ENCODE measurements at regions not wholly inside any gene's neighbourhood (a gene's known extent, or its start where the extent isn't known, plus 50 kb on each side); places are given as distances from the start of the nearest gene placed in this dataset.

DNA sequence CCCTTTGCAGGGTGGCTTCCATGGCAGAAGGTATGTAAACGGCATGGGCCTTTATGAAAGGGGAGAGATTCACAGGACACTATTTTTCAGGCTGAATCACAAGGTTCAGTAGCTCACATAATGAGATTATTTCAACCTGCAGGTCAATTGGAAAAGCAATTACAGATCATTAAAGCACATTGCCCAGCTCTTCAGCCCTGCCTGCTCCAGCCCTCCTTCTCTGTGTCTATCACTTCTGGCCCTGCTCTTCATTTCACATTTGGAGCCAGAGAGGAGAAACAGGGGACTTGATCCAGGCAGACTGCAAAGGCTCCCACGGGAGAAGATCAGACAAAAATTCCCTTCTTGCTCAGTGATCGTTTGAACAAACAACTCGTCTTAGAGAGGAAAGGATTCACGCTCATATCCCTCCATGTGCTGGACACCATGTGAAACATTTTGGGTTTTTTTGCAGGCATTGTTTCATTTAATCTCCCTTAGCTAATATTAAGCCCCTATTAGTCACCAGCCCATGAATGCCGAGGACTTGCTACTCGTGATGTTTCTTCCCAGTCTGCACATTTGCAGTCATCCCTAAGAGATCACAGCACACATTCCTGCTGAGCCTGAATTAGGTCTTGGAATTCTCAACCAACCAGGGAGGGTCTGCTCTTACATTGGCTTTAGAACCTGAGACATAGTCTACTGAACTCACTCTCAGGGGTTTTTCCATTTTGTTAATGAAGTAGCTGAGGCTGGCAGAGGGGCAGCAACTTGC, 443.9 kb upstream of the CCL2 start:
- H3K27ac Mint-ChIP-seq = no peak overlapping the region
- H3K9me3 Mint-ChIP-seq = no peaks in the 10 kb centered on the region
- DNase-seq (ENCODE audit: low spot score in 2 of 2) (no peak), ATAC-seq (ENCODE audit: low read depth) (no peak)
- no peaks in the 10 kb centered on the region for H3K4me1 Mint-ChIP-seq
- no peaks in the 10 kb centered on the region for H3K36me3 Mint-ChIP-seq
- no peak overlapping the region for H3K4me3 Mint-ChIP-seq
- H3K27me3 Mint-ChIP-seq = peaks cover 11% of the 10 kb centered on the region

DNA sequence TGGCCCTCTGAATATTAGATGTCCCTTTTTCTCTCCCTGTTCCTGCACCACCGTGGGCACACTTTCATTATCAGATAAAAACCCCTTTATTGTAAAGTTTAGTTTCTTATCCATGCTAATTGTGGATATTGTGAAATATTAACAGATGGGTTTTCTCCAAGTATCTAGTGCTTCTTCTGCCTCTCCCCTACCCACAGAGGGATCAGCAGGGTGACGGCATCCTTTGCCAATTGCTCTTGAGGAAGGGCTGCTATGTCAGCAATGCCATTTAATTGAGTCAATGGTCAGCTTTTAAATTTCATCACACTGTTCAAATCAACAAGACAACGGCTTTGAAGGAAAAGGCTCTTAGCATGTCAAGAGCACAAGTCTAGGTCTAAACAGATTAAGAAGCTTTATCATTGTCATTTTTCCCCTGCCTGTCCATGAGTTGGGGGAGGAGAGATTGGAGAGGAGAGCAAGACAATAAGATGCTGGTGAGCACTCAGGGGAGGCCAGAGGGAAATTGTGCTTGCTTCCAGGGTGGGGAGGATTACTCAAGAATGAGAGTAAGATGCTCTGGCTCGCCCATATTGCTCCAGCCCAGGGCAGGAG, 443.0 kb upstream of the CCL2 start:
- H3K27me3 Mint-ChIP-seq = peaks cover 11% of the 10 kb centered on the region

DNA sequence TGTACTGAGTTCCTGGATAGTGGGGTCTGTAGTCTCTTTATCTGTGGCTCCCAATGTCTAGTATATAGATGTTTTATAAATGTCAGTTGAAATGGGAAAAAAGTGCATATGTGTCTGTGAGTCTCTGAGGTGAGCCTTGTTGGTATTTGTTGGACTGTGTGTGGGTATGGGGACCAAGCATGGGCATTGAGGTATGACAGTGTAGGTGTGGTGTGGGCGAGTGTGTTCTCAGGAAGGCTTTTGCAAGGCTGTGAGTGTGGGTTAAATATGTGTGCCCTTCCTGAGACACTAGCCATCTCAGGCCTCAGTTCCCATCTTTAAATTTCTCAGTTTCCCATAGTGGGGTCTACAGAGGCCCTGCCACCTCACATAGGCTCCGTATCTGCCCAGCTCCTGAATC, 440.2 kb upstream of the CCL2 start:
- no peak overlapping the region for H3K27ac Mint-ChIP-seq
- no peaks in the 10 kb centered on the region for H3K9me3 Mint-ChIP-seq
- peaks cover 7% of the 10 kb centered on the region for H3K27me3 Mint-ChIP-seq
- no peaks in the 10 kb centered on the region for H3K36me3 Mint-ChIP-seq
- no peak for DNase-seq (ENCODE audit: low spot score in 2 of 2)
- H3K4me3 Mint-ChIP-seq = no peak overlapping the region
- no peaks in the 10 kb centered on the region for H3K4me1 Mint-ChIP-seq
- ATAC-seq (ENCODE audit: low read depth) = no peak

More for the DNA sequence above, 443.0 kb upstream of the CCL2 start:
- no peaks in the 10 kb centered on the region for H3K9me3 Mint-ChIP-seq
- no peak overlapping the region for H3K4me3 Mint-ChIP-seq
- H3K4me1 Mint-ChIP-seq = no peaks in the 10 kb centered on the region
- DNase-seq (ENCODE audit: low spot score in 2 of 2) (no peak), ATAC-seq (ENCODE audit: low read depth) (no peak)
- no peaks in the 10 kb centered on the region for H3K36me3 Mint-ChIP-seq
- no peak overlapping the region for H3K27ac Mint-ChIP-seq

DNA sequence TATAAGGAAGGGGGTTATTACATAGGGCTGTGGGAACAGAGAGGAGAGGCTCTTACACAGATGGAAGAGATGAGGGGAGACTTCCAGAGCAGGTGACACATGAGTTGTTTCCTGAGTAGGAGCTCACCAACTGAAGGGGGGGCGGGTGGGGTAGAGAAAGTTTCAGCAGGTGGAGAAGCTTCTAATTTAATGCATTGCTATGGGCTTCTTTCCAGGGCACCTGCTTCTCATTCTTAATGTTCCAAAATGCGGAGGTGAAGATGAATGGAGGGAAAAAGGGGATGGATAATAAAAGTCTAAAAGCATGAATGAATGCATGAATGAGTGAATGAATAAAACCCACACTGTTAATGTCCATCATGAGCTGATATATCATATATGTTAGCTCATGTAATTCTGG, 439.0 kb upstream of the CCL2 start:
- Mint-ChIP-seq H3K4me1 (no peaks in the 10 kb centered on the region), H3K27ac (no peak overlapping the region), H3K9me3 (no peaks in the 10 kb centered on the region), H3K36me3 (no peaks in the 10 kb centered on the region), H3K27me3 (peaks cover 8% of the 10 kb centered on the region), H3K4me3 (no peak overlapping the region)
- ATAC-seq (ENCODE audit: low read depth) (no peak), DNase-seq (ENCODE audit: low spot score in 2 of 2) (no peak)

DNA sequence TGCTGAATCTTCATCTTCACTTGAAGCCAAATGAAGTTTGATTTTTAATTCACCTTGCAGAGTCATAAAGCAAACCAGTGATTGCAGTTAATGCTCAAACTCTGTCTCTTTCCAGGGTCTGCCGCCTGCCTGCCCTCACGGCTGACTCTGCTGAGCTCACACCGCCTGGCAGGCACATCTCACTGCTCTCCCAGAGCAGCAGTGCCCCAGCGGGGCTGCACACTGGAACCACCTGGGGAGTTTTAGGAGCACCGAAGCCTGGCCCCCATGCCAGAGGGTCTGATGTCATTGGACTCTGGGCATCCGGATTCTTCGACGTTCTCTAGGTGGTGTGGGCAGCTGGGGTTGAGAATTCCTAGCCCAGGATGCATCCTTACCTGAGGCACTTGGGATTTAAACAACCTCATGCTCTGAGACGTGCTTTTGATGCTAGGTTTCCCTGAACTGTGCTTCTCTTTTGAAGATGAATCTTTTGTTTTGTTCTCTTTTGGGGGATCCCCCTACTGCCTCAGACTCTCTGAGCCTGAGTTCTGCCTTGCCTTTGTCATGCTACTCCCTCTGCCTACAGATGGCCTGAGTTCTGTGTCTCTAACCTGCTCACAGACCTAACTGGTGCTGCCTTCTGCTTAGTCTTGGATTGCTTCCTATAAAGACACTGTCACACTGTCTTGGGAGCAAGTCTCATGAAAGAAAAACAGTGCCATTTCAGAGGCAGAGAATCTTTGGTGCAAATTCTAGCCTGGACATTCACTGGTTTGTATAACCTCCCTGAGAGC, 438.1 kb upstream of the CCL2 start:
- no peaks in the 10 kb centered on the region for H3K9me3 Mint-ChIP-seq
- ATAC-seq (ENCODE audit: low read depth) = no peak
- no peaks in the 10 kb centered on the region for H3K36me3 Mint-ChIP-seq
- no peaks in the 10 kb centered on the region for H3K4me1 Mint-ChIP-seq
- no peak overlapping the region for H3K4me3 Mint-ChIP-seq
- peaks cover 9% of the 10 kb centered on the region for H3K27me3 Mint-ChIP-seq
- no peak for DNase-seq (ENCODE audit: low spot score in 2 of 2)
- no peak overlapping the region for H3K27ac Mint-ChIP-seq

DNA sequence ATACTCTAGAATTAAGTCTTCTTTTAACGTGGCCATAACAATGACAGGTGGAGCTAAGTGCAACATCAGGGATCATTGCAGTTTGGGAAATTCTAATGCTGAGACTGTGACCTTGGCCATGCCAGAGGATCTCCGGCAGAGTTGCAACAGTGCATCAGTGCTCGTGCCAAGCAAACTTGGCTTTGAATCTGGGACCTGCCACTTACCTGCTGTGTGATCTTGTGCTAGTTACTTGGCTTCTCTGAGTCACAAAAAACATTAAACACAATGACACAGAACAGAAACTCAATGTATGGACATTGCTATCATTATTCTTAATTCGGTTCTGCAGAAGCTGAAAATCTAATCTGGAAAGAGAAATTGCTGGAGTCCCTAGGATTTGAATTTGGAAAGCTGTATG, 435.5 kb upstream of the CCL2 start:
- Mint-ChIP-seq H3K27me3 (peaks cover 7% of the 10 kb centered on the region), H3K36me3 (no peaks in the 10 kb centered on the region), H3K27ac (no peak overlapping the region), H3K4me1 (no peaks in the 10 kb centered on the region), H3K9me3 (no peaks in the 10 kb centered on the region), H3K4me3 (no peak overlapping the region)
- no peak for DNase-seq (ENCODE audit: low spot score in 2 of 2)
- ATAC-seq (ENCODE audit: low read depth) = no peak

DNA sequence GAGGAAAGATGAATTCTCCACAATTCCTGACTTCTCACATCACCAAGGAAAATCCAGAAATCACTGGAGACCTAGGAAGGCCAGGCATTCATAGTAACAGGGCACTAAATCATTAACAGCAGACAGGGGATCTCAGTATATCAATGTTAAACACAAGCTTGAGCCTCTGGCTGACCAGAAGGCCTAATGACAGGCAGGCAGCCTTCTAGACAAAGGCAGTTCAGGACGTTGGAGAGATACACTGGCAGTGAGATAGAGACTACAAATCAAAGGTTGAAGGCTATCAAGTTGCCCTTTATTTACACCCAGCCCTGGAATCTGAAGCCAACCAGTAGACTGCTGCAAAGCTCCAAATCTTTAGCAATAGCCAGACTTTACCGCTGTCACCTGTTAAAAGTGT, 422.8 kb upstream of the CCL2 start:
- Mint-ChIP-seq H3K4me1 (no peaks in the 10 kb centered on the region), H3K9me3 (peaks cover 2% of the 10 kb centered on the region), H3K4me3 (no peak overlapping the region), H3K27me3 (peaks cover 5% of the 10 kb centered on the region), H3K27ac (no peak overlapping the region), H3K36me3 (no peaks in the 10 kb centered on the region)
- DNase-seq (ENCODE audit: low spot score in 2 of 2) (no peak), ATAC-seq (ENCODE audit: low read depth) (no peak)

DNA sequence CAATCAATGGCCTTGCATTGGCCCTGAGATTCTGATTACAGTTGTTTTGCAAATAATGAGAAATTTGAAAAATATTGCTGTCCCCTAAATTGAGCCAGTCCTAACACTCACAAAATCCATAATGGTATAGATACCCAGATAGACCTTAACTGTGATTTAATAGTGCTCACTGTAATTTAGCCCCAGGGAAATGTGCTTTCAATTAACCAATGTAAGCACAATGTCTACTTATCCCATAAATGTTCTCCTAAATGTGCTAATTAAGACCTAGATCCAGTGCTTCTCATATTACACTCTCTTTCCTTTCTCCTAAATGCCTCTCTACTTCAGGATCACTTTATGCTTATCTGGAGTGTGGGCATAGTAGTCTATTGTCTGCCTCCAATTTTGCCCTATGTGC, 417.8 kb upstream of the CCL2 start:
- H3K27me3 Mint-ChIP-seq = peaks cover 2% of the 10 kb centered on the region
- ATAC-seq (ENCODE audit: low read depth) (no peak), DNase-seq (ENCODE audit: low spot score in 2 of 2) (no peak)
- H3K9me3 Mint-ChIP-seq = no peaks in the 10 kb centered on the region
- no peak overlapping the region for H3K4me3 Mint-ChIP-seq
- H3K4me1 Mint-ChIP-seq = no peaks in the 10 kb centered on the region
- no peaks in the 10 kb centered on the region for H3K36me3 Mint-ChIP-seq
- H3K27ac Mint-ChIP-seq = no peak overlapping the region

DNA sequence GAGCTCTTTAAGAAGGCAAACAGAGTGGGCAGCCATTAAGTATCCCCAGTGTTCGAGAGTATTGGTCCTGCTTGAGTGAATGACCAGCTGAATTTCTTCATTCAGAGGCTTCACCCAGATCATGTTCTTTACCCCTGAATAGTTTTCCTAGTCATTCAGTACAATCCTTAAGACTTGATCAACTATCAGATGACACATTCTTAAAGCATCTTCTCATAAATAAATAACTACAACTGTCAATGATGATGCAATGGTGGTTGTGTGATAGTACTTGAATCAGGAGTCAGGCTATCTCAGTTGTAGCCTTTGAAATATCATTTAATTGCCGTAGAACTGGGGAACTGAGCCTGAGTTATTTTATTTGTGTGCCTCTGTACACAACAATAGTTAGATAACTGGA, 416.8 kb upstream of the CCL2 start:
- Mint-ChIP-seq H3K36me3 (no peaks in the 10 kb centered on the region), H3K27me3 (peaks cover 4% of the 10 kb centered on the region), H3K4me1 (no peaks in the 10 kb centered on the region), H3K9me3 (no peaks in the 10 kb centered on the region), H3K4me3 (no peak overlapping the region), H3K27ac (no peak overlapping the region)
- no peak for ATAC-seq (ENCODE audit: low read depth)
- no peak for DNase-seq (ENCODE audit: low spot score in 2 of 2)

DNA sequence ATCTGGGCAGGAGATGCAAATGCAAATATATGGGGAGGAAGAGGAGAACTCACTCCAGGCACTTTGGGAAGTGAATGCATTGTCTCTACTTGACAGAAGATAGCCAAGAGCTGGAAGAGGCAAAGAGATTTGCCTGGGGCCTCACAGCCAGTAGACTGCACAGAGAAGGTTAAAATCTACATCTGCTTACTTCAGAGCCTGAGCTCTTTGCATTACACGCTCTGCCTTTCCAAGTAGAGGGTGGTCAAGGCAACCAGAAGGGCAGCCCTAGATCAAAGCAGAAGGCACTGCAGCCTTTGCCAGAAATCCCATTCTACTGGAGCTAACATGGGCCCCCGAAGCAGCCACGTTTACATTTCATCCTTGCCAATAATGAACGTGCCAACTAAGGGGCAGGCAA, 407.2 kb upstream of the CCL2 start:
- Mint-ChIP-seq H3K36me3 (no peaks in the 10 kb centered on the region), H3K27me3 (peaks cover 3% of the 10 kb centered on the region), H3K4me1 (no peaks in the 10 kb centered on the region), H3K9me3 (no peaks in the 10 kb centered on the region), H3K27ac (no peak overlapping the region), H3K4me3 (no peak overlapping the region)
- no peak for DNase-seq (ENCODE audit: low spot score in 2 of 2)
- no peak for ATAC-seq (ENCODE audit: low read depth)

DNA sequence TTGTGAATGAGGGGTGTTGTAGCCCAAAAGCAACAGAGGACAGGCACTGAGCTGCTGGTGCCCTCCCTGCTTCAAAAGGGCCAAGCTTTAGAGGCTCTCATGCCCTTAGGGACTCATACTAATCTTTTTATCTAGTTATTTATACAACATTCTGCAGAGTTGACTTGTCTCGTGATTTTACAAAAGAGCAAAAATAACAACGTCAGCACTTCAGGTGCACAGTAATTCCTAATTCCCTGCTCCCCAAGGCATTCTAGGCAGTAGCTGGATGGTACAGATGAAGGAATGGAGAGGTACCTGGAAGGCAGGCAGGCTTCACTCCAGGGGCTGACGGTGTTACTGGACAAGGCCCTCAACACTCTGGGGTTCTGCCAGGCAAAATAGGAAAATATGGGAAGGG, 406.7 kb upstream of the CCL2 start:
- H3K9me3 Mint-ChIP-seq = no peaks in the 10 kb centered on the region
- no peak overlapping the region for H3K4me3 Mint-ChIP-seq
- peaks cover 3% of the 10 kb centered on the region for H3K27me3 Mint-ChIP-seq
- ATAC-seq (ENCODE audit: low read depth) (no peak), DNase-seq (ENCODE audit: low spot score in 2 of 2) (no peak)
- H3K27ac Mint-ChIP-seq = no peak overlapping the region
- H3K36me3 Mint-ChIP-seq = no peaks in the 10 kb centered on the region
- H3K4me1 Mint-ChIP-seq = no peaks in the 10 kb centered on the region

DNA sequence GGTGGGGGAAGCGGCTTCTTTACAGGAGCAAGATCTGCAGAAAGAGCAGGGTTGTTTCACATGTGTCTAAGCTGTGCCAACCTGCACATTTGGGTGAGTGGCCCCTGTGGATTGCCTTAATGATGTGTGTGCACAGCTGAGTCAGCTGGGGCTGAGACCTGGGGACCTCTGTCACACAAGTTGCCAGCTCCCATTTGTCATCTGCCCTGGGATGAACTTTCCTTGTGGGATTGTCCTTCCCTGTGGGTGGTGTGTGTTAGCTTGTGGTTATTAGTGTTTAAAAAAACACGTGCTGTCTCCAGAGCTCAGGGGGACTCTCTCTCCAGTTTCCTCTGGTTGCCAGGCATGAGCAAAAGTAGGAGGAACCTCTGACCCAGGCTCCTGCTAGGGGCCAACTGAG, 400.5 kb upstream of the CCL2 start:
- peaks cover 16% of the 10 kb centered on the region for H3K27me3 Mint-ChIP-seq
- H3K4me1 Mint-ChIP-seq = no peaks in the 10 kb centered on the region
- no peak overlapping the region for H3K27ac Mint-ChIP-seq
- H3K36me3 Mint-ChIP-seq = no peaks in the 10 kb centered on the region
- H3K4me3 Mint-ChIP-seq = no peak overlapping the region
- ATAC-seq (ENCODE audit: low read depth) = no peak
- no peak for DNase-seq (ENCODE audit: low spot score in 2 of 2)
- H3K9me3 Mint-ChIP-seq = peaks cover 3% of the 10 kb centered on the region

DNA sequence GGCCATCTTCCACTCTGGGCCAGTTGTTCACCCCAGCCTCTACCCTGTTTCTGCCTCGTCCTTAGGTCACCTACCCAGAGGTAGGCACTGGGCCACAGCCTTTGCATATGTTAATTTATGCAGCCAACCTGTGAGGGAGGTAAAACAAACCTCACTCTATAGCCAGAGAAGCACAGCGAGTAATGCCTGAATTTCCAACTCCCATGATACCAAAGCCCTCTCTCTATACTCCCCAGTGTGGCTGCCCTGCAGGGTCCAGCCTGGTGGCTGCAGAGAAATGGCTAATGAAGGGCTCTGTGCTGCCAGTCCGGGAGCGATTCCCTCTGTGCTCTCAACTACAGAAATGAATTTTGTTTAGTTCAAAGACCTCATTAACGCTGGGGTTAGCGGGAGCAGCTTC, 397.0 kb upstream of the CCL2 start:
- no peak overlapping the region for H3K27ac Mint-ChIP-seq
- peaks cover 21% of the 10 kb centered on the region for H3K27me3 Mint-ChIP-seq
- no peak for ATAC-seq (ENCODE audit: low read depth)
- no peaks in the 10 kb centered on the region for H3K4me1 Mint-ChIP-seq
- no peak for DNase-seq (ENCODE audit: low spot score in 2 of 2)
- H3K9me3 Mint-ChIP-seq = peaks cover 3% of the 10 kb centered on the region
- no peak overlapping the region for H3K4me3 Mint-ChIP-seq
- H3K36me3 Mint-ChIP-seq = no peaks in the 10 kb centered on the region

DNA sequence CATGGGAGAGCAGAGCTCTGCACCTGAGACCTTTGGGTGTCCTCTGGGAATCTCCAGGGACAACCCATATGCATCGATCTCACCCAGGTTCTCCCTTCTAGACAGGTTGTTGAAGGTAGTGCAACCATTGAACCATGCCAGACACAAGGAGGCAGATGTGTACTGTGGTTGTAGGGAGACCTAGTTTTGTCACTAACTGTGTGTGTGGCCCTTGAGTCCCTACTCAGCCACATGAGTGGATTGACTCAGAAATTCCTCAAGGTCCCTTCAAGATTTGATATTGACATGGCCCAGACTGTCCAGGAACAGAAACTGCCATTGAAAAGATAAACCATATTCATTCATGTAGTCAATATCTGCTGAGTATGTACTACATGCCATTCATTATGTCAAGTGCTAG, 396.4 kb upstream of the CCL2 start:
- Mint-ChIP-seq H3K27ac (no peak overlapping the region), H3K4me3 (no peak overlapping the region), H3K27me3 (peaks cover 21% of the 10 kb centered on the region), H3K9me3 (peaks cover 3% of the 10 kb centered on the region), H3K4me1 (no peaks in the 10 kb centered on the region), H3K36me3 (no peaks in the 10 kb centered on the region)
- no peak for ATAC-seq (ENCODE audit: low read depth)
- no peak for DNase-seq (ENCODE audit: low spot score in 2 of 2)

All from memory B cell (primary cell).